Suprapubic skin (tissue), 3 donors: ENCODE measurements at regions not wholly inside any gene's neighbourhood (a gene's known extent, or its start where the extent isn't known, plus 50 kb on each side); places are given as distances from the start of the nearest gene placed in this dataset.

Experiments
- CTCF ChIP-seq, 2 donors: fragments of 200-600 bp in 1 of 2; fragments of 450-650 bp in 1 of 2; sonication (generic) in 1 of 2; IDR thresholded peaks; one replicate each; pipeline ENCODE4 v1.5.1; 2016 to 2019; ENCODE audit warnings: antibody characterized with exemption in 2 of 2, mild to moderate bottlenecking in 1 of 2, moderate library complexity in 1 of 2
- POLR2A ChIP-seq, 2 donors: fragments of 450-650 bp; IDR thresholded peaks; one replicate each; pipeline ENCODE4 v1.6.1; 2017; ENCODE audit warnings: antibody characterized with exemption in 2 of 2, mild to moderate bottlenecking in 2 of 2, moderate library complexity in 2 of 2

- TF ChIP-seq CTCF (IDR thresholded peaks at IDR 0.05) (no peak), POLR2A (IDR thresholded peaks at IDR 0.05) (no peak)
Measured at GRCh38 chr14:41418851-41419250, 187.8 kb upstream of the LRFN5 start.
